Tibial nerve (tissue), 4 donors: ENCODE measurements at regions not wholly inside any gene's neighbourhood (a gene's known extent, or its start where the extent isn't known, plus 50 kb on each side); places are given as distances from the start of the nearest gene placed in this dataset.

ENCODE experiments used
- EP300 ChIP-seq, 2 donors: sonication (generic); formaldehyde crosslinking; IDR thresholded peaks; one replicate each; pipeline ENCODE4 v1.6.1; 2017; ENCODE audit warnings: antibody characterized with exemption in 2 of 2, mild to moderate bottlenecking in 1 of 2
- POLR2A ChIP-seq, 2 donors: fragments of 450-650 bp; IDR thresholded peaks; one replicate each; pipeline ENCODE4 v1.6.1; 2017; ENCODE audit warnings: antibody characterized with exemption in 2 of 2, mild to moderate bottlenecking in 2 of 2, moderate library complexity in 2 of 2
- TF ChIP-seq, protein P1 (sequence below), 5 experiments: fragments of 200-600 bp in 3 of 5; fragments of 450-650 bp in 2 of 5; sonication (generic) in 3 of 5; IDR thresholded peaks; one replicate each; pipeline ENCODE4 v1.5.1; 2016 to 2019; ENCODE audit warnings: antibody characterized with exemption in 5 of 5, mild to moderate bottlenecking in 3 of 5, moderate library complexity in 2 of 5

GRCh38 chr14:49240383-49240782, 345.8 kb downstream of the RPS29 start:
- TF ChIP-seq, protein P1, sequence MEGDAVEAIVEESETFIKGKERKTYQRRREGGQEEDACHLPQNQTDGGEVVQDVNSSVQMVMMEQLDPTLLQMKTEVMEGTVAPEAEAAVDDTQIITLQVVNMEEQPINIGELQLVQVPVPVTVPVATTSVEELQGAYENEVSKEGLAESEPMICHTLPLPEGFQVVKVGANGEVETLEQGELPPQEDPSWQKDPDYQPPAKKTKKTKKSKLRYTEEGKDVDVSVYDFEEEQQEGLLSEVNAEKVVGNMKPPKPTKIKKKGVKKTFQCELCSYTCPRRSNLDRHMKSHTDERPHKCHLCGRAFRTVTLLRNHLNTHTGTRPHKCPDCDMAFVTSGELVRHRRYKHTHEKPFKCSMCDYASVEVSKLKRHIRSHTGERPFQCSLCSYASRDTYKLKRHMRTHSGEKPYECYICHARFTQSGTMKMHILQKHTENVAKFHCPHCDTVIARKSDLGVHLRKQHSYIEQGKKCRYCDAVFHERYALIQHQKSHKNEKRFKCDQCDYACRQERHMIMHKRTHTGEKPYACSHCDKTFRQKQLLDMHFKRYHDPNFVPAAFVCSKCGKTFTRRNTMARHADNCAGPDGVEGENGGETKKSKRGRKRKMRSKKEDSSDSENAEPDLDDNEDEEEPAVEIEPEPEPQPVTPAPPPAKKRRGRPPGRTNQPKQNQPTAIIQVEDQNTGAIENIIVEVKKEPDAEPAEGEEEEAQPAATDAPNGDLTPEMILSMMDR (IDR thresholded peaks at IDR 0.05) = no peak
- no peak for TF ChIP-seq POLR2A (IDR thresholded peaks at IDR 0.05)
- no peak for TF ChIP-seq EP300 (IDR thresholded peaks at IDR 0.05)
